ENCODE measurements at regions not wholly inside any gene's neighbourhood (a gene's known extent, or its start where the extent isn't known, plus 50 kb on each side); places are given as distances from the start of the nearest gene placed in this dataset.

DNA sequence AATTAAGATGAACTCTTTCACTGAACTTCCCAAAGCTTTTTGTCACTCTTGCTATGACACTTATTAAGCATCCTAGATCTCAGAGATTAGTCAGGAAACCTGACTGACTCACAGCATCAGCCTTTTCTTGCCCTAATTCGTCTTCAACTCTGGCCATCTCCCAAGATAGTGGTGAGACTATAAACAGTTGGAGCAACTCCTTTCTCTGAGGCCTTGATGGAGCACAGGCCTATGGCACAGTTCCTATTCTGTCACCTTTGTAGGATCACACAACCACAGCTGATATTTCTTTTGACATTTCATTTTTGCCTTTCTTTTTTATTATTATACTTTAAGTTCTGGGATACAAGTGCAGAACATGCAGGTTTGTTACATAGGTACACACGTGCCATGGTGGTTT is 217.6 kb downstream of the PRR32 start:
- H3K9ac ChIP-seq (ENCODE audit: low read depth, low read length): no peak overlapping the region
- H3K27ac ChIP-seq (ENCODE audit: low read length): no peak overlapping the region
- no peaks in the 10 kb centered on the region for H3K79me2 ChIP-seq (ENCODE audit: insufficient read depth, low read length)
- H3K9me3 ChIP-seq (ENCODE audit: insufficient read depth, low read length, severe bottlenecking): no peaks in the 10 kb centered on the region
- H3K4me3 ChIP-seq (ENCODE audit: low read depth in 1 of 2, low read length in 2 of 2): no peak overlapping the region
- H4K20me1 ChIP-seq (ENCODE audit: insufficient read depth, low read length): no peaks in the 10 kb centered on the region
- no peak overlapping the region for H2AFZ ChIP-seq (ENCODE audit: low read depth, low read length)
- no peak for TF ChIP-seq EZH2 (IDR thresholded peaks at IDR 0.05; ENCODE audit: borderline replicate concordance, low read depth, low read length, severe bottlenecking)
- TF ChIP-seq, protein P1, sequence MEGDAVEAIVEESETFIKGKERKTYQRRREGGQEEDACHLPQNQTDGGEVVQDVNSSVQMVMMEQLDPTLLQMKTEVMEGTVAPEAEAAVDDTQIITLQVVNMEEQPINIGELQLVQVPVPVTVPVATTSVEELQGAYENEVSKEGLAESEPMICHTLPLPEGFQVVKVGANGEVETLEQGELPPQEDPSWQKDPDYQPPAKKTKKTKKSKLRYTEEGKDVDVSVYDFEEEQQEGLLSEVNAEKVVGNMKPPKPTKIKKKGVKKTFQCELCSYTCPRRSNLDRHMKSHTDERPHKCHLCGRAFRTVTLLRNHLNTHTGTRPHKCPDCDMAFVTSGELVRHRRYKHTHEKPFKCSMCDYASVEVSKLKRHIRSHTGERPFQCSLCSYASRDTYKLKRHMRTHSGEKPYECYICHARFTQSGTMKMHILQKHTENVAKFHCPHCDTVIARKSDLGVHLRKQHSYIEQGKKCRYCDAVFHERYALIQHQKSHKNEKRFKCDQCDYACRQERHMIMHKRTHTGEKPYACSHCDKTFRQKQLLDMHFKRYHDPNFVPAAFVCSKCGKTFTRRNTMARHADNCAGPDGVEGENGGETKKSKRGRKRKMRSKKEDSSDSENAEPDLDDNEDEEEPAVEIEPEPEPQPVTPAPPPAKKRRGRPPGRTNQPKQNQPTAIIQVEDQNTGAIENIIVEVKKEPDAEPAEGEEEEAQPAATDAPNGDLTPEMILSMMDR (IDR thresholded peaks at IDR 0.05; ENCODE audit: borderline replicate concordance, extremely low read depth, low read length, poor library complexity, severe bottlenecking): no peak
- no peaks in the 10 kb centered on the region for H3K36me3 ChIP-seq (ENCODE audit: insufficient read depth, low read length)
- H3K27me3 ChIP-seq (ENCODE audit: insufficient read depth, low read length, poor library complexity): no peaks in the 10 kb centered on the region
- H3K4me1 ChIP-seq (ENCODE audit: insufficient read depth, low read length): no peaks in the 10 kb centered on the region
- H3K4me2 ChIP-seq (ENCODE audit: insufficient read depth, low read length): no peak overlapping the region
- DNase-seq (no peak), ATAC-seq (ENCODE audit: insufficient read depth, low read depth) (no peak)

GRCh38 chrX:127038065-127038464 is 218.5 kb downstream of the PRR32 start:
- Histone ChIP-seq H3K9me3 (ENCODE audit: insufficient read depth, low read length, severe bottlenecking) (no peaks in the 10 kb centered on the region), H3K27me3 (ENCODE audit: insufficient read depth, low read length, poor library complexity) (no peaks in the 10 kb centered on the region), H3K4me3 (ENCODE audit: low read depth in 1 of 2, low read length in 2 of 2) (no peak overlapping the region), H3K79me2 (ENCODE audit: insufficient read depth, low read length) (no peaks in the 10 kb centered on the region), H3K27ac (ENCODE audit: low read length) (no peak overlapping the region), H4K20me1 (ENCODE audit: insufficient read depth, low read length) (no peaks in the 10 kb centered on the region), H3K9ac (ENCODE audit: low read depth, low read length) (no peak overlapping the region), H3K4me1 (ENCODE audit: insufficient read depth, low read length) (no peaks in the 10 kb centered on the region), H3K36me3 (ENCODE audit: insufficient read depth, low read length) (no peaks in the 10 kb centered on the region), H3K4me2 (ENCODE audit: insufficient read depth, low read length) (no peak overlapping the region), H2AFZ (ENCODE audit: low read depth, low read length) (no peak overlapping the region)
- ATAC-seq (ENCODE audit: insufficient read depth, low read depth) (no peak), DNase-seq (no peak)
- no peak for TF ChIP-seq EZH2 (IDR thresholded peaks at IDR 0.05; ENCODE audit: borderline replicate concordance, low read depth, low read length, severe bottlenecking)
- TF ChIP-seq, protein P1 (IDR thresholded peaks at IDR 0.05; ENCODE audit: borderline replicate concordance, extremely low read depth, low read length, poor library complexity, severe bottlenecking): peak; percentile 28

DNA sequence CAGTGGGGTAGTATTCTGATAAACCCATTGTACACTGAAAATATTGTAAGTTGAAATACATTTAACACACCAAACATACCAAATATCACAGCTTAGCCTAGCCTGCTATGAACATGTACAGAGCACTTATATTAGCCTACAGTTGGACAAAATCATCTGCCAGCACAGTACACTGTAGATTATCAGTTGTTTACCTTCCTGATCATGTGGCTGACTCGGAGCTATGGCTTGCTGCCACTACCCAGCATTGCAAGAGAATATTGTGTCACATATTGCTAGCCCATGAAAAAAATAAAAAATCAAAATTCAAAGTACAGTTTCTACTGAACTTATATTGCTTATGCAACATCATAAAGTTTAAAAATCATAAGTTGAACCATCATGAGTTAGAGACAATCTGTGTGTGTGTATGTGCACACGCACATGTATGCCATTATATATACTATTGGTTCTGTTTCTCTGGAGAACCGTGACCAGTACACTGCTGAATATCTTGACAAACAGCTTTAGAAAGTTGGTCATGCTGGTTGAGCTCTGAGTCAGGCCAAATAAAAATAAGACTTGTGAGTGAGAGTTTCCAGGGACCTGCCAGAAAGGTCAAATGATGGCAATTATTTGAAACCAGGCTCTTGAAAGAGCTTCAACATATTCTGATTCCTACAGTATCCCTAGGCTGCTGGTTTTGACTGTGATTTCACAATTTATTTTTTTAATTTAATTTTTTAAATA is 238.5 kb downstream of the PRR32 start:
- TF ChIP-seq EZH2 (IDR thresholded peaks at IDR 0.05; ENCODE audit: borderline replicate concordance, low read depth, low read length, severe bottlenecking): no peak
- TF ChIP-seq, protein P1 (IDR thresholded peaks at IDR 0.05; ENCODE audit: borderline replicate concordance, extremely low read depth, low read length, poor library complexity, severe bottlenecking): no peak

More for the DNA sequence above, 238.5 kb downstream of the PRR32 start:
- Histone ChIP-seq H3K9ac (ENCODE audit: low read depth, low read length) (no peak overlapping the region), H3K4me3 (ENCODE audit: low read depth in 1 of 2, low read length in 2 of 2) (no peak overlapping the region), H3K4me1 (ENCODE audit: insufficient read depth, low read length) (no peaks in the 10 kb centered on the region), H3K79me2 (ENCODE audit: insufficient read depth, low read length) (no peaks in the 10 kb centered on the region), H3K9me3 (ENCODE audit: insufficient read depth, low read length, severe bottlenecking) (no peaks in the 10 kb centered on the region), H3K27me3 (ENCODE audit: insufficient read depth, low read length, poor library complexity) (no peaks in the 10 kb centered on the region), H3K36me3 (ENCODE audit: insufficient read depth, low read length) (no peaks in the 10 kb centered on the region), H4K20me1 (ENCODE audit: insufficient read depth, low read length) (no peaks in the 10 kb centered on the region), H3K27ac (ENCODE audit: low read length) (no peak overlapping the region), H2AFZ (ENCODE audit: low read depth, low read length) (no peak overlapping the region), H3K4me2 (ENCODE audit: insufficient read depth, low read length) (no peak overlapping the region)
- DNase-seq (no peak), ATAC-seq (ENCODE audit: insufficient read depth, low read depth) (no peak)

All from DND-41 (cell line).